ENCODE measurements at regions not wholly inside any gene's neighbourhood (a gene's known extent, or its start where the extent isn't known, plus 50 kb on each side); places are given as distances from the start of the nearest gene placed in this dataset.

DNA sequence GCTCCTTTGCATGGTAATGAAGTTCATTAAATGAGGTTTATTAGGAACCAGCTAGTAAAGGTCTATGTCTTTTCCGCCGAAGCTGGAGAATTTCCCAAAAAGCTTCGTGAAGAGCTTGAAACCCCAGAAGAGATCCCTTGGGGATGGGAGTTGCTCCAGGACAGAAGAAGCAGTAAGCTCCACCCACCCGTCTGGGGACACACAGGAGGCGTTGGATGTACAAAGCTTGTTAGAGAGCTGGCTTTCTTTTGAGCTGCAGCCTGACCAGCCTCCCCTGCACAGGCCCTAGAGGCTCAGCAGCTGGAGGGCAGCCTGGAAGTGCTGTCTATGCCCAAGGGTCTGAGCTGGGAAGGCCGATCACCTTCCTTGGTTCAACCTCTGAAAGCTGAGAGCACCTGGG, 147.4 kb upstream of the SDK2 start:
- Histone ChIP-seq H3K4me1 (ENCODE audit: low read length) (no peaks in the 10 kb centered on the region), H3K79me2 (ENCODE audit: low read length) (no peaks in the 10 kb centered on the region), H3K4me2 (ENCODE audit: low read depth, low read length) (no peak overlapping the region), H3K4me3 (ENCODE audit: low read length) (no peak overlapping the region), H3K36me3 (replicated peaks; ENCODE audit: insufficient read depth, low read length) (no peaks in the 10 kb centered on the region), H3K27me3 (replicated peaks; ENCODE audit: insufficient read depth, low read length) (peaks cover 73% of the 10 kb centered on the region), H3K9ac (ENCODE audit: low read length) (no peak overlapping the region), H4K20me1 (ENCODE audit: insufficient read depth, low read length) (no peaks in the 10 kb centered on the region), H3K9me3 (replicated peaks; ENCODE audit: insufficient read depth, low read length) (no peaks in the 10 kb centered on the region), H2AFZ (ENCODE audit: low read length) (no peak overlapping the region), H3K27ac (ENCODE audit: low read length) (no peak overlapping the region), H3F3A (ENCODE audit: insufficient read depth, low read length) (no peaks in the 10 kb centered on the region), H3K9me2 (replicated peaks; ENCODE audit: insufficient read depth, low read length) (no peaks in the 10 kb centered on the region)
- DNase-seq, result no peak
- no peak for TF ChIP-seq EZH2phosphoT487 (IDR thresholded peaks at IDR 0.05; ENCODE audit: low read length)
- no peak for TF ChIP-seq EZH2 (optimal IDR thresholded peaks at IDR 0.05; ENCODE audit: low read depth, low read length)
- TF ChIP-seq CTCF (IDR thresholded peaks at IDR 0.05; ENCODE audit: low read length), result no peak

GRCh38 chr17:73792994-73793393, 148.7 kb upstream of the SDK2 start:
- Histone ChIP-seq H4K20me1 (ENCODE audit: insufficient read depth, low read length) (no peaks in the 10 kb centered on the region), H3K79me2 (ENCODE audit: low read length) (no peaks in the 10 kb centered on the region), H3K9me3 (replicated peaks; ENCODE audit: insufficient read depth, low read length) (no peaks in the 10 kb centered on the region), H3K27ac (ENCODE audit: low read length) (no peak overlapping the region), H3F3A (ENCODE audit: insufficient read depth, low read length) (no peaks in the 10 kb centered on the region), H3K9ac (ENCODE audit: low read length) (no peak overlapping the region), H3K4me1 (ENCODE audit: low read length) (no peaks in the 10 kb centered on the region), H3K27me3 (replicated peaks; ENCODE audit: insufficient read depth, low read length) (peaks cover 73% of the 10 kb centered on the region), H3K4me2 (ENCODE audit: low read depth, low read length) (no peak overlapping the region), H3K36me3 (replicated peaks; ENCODE audit: insufficient read depth, low read length) (no peaks in the 10 kb centered on the region), H2AFZ (ENCODE audit: low read length) (no peak overlapping the region), H3K4me3 (ENCODE audit: low read length) (no peak overlapping the region), H3K9me2 (replicated peaks; ENCODE audit: insufficient read depth, low read length) (no peaks in the 10 kb centered on the region)
- TF ChIP-seq EZH2phosphoT487 (IDR thresholded peaks at IDR 0.05; ENCODE audit: low read length) (no peak), EZH2 (optimal IDR thresholded peaks at IDR 0.05; ENCODE audit: low read depth, low read length) (no peak), CTCF (IDR thresholded peaks at IDR 0.05; ENCODE audit: low read length) (no peak)
- DNase-seq, result no peak

DNA sequence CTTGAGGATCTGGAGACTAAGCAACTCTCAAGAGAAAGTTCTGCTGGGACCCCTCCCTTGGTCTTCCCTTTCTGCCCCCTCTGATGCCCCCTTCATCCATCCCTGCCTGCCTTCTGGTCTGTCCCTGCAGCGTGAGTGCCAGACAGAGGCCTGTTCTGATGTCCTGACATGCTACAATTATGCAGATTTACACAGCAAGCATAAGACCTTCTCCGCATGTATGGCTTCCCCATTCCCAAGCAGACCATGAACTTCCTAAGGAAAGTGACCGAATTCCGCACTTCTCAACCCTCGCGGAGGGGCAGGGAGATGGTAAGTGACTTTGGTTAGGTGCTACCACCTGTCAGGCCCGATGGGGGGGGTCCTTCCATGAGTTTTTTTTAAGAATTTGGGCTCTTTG, 150.1 kb upstream of the SDK2 start:
- Histone ChIP-seq H3K9me2 (replicated peaks; ENCODE audit: insufficient read depth, low read length) (no peaks in the 10 kb centered on the region), H3K4me3 (ENCODE audit: low read length) (no peak overlapping the region), H2AFZ (ENCODE audit: low read length) (no peak overlapping the region), H3K79me2 (ENCODE audit: low read length) (no peaks in the 10 kb centered on the region), H3K9ac (ENCODE audit: low read length) (no peak overlapping the region), H3K9me3 (replicated peaks; ENCODE audit: insufficient read depth, low read length) (no peaks in the 10 kb centered on the region), H4K20me1 (ENCODE audit: insufficient read depth, low read length) (no peaks in the 10 kb centered on the region), H3K27me3 (replicated peaks; ENCODE audit: insufficient read depth, low read length) (peaks cover 69% of the 10 kb centered on the region), H3K36me3 (replicated peaks; ENCODE audit: insufficient read depth, low read length) (no peaks in the 10 kb centered on the region), H3K4me1 (ENCODE audit: low read length) (no peaks in the 10 kb centered on the region), H3K4me2 (ENCODE audit: low read depth, low read length) (no peak overlapping the region), H3F3A (ENCODE audit: insufficient read depth, low read length) (no peaks in the 10 kb centered on the region), H3K27ac (ENCODE audit: low read length) (no peak overlapping the region)
- no peak for TF ChIP-seq EZH2phosphoT487 (IDR thresholded peaks at IDR 0.05; ENCODE audit: low read length)
- no peak for TF ChIP-seq CTCF (IDR thresholded peaks at IDR 0.05; ENCODE audit: low read length)
- no peak for TF ChIP-seq EZH2 (optimal IDR thresholded peaks at IDR 0.05; ENCODE audit: low read depth, low read length)
- DNase-seq, result no peak

Measured in MM.1S (cell line).